GM12873 (cell line): ENCODE measurements at regions not wholly inside any gene's neighbourhood (a gene's known extent, or its start where the extent isn't known, plus 50 kb on each side); places are given as distances from the start of the nearest gene placed in this dataset.

Source experiments
- TF ChIP-seq, protein P1 (sequence below): IDR thresholded peaks from 2 replicates; pipeline ENCODE4 v1.5.1; 2012; ENCODE audit warnings: low read depth, mild to moderate bottlenecking, moderate library complexity, low read length, control low read depth; ENCODE audit not compliant: insufficient read depth; ENCODE audit errors: missing control alignments

DNA sequence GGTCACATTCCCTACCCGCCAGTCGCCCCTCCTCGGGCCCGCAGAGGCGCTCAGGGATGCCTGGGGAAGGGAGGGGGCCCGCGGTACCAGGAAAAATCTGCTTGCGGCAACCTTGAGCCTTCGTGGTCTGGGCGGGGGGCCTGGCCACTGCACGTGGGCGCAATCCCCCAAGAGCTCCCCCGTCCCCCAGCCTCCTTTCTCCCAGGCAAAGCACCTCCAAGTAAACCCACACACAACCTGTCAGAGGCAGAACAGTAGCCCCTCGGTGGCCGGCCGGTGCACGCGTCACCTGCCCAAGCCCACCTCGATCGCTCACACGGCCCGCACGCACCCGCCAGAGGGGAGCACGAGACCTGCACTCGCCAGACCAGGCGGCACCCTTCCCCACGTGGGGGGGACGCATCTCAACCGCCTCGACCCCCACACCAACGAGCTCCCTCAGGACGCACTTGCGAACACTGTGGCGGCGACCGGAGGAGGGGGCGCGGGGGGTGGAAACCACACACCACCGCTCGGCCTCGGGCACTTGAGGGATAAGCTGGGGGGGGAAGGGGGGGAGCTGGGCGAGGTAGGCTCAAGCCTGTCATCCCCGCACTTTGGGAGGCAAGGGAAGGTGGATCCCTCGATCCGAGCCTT is 1955.7 kb upstream of the DEFB115 start:
- TF ChIP-seq, protein P1, sequence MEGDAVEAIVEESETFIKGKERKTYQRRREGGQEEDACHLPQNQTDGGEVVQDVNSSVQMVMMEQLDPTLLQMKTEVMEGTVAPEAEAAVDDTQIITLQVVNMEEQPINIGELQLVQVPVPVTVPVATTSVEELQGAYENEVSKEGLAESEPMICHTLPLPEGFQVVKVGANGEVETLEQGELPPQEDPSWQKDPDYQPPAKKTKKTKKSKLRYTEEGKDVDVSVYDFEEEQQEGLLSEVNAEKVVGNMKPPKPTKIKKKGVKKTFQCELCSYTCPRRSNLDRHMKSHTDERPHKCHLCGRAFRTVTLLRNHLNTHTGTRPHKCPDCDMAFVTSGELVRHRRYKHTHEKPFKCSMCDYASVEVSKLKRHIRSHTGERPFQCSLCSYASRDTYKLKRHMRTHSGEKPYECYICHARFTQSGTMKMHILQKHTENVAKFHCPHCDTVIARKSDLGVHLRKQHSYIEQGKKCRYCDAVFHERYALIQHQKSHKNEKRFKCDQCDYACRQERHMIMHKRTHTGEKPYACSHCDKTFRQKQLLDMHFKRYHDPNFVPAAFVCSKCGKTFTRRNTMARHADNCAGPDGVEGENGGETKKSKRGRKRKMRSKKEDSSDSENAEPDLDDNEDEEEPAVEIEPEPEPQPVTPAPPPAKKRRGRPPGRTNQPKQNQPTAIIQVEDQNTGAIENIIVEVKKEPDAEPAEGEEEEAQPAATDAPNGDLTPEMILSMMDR: no peak

DNA sequence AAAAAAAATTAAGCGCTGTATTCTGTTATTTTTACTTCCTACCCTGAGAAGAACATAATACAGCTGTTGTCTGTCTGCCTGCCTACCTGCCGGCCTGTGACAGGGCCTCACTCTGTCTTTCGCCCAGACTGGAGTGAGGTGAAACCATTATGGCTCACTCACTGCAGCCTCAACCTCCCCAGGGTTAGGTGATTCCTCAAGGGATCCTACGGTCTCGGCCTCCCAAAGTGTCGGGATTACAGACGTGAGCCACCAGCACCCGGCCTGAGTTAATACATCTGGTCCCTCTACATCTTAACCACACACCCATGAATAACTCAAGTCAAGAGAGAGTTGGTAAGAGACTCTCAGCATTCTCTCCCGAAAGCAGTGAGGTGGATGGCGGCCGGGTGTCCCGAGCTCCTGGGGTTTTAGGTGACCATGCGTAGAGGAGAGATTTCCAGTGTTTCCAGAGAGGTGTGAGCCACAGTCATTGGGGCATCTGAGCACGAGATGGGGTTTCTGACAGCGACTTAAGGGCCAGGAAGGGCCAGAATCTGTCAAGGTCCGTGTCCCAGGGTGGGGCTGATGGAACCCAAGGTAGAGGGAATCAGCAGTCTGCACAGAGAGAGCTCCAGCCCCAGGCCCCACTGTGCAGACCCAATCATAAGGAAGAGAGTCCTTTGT is 1954.4 kb upstream of the DEFB115 start:
- TF ChIP-seq, protein P1: no peak

DNA sequence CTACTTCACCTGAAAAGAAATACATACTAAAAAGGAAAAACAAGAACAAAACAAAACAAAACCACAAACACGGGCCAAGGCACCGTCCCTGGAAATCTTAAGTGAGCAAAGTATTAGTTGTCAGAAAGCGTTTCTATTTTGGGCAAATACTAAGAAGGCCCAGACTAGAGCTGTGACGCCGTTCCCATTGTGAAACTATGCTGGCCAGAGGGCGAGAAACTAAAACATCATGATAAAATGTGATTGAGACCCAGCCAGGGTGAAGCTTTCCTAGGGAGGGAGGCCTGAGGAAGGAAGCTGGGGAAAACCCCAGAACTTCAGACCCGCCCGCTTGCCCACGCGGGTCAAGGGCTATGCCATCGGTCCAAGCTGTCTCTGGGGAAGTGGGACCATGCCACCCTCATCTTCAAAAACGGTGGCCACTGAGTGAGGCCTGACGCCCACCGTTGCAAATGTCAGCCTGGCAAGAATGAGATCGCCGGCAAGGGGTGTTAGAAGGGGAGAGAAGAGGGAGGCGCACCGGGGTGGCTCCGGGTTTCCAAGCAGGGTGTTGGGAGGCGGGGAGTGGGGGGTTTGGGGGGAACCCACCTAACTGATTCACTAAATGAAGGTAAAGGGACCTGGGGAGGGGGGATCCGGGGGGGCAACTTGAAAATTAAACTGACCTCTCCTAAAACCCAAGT is 1950.9 kb upstream of the DEFB115 start:
- TF ChIP-seq, protein P1: no peak

DNA sequence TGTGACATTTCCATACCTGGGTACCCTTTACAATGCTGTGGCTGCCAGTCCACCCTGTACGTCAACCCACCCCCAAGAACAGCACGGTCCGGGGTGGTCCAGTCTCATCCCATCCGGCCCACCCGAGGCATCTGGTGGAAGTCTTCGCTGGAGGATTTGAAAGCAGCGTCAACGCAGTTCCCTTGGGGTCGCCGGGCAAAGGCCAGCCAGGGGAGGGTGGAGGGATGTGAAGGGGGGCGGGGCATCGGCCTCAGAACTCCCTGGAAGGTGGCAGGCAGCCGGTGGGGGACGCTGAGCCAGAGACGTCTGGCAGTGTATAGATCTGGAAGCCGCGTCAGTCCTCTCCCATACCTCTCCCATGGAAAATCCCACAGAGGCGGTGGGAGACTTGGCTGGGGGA is 1944.0 kb upstream of the DEFB115 start:
- TF ChIP-seq, protein P1: no peak

DNA sequence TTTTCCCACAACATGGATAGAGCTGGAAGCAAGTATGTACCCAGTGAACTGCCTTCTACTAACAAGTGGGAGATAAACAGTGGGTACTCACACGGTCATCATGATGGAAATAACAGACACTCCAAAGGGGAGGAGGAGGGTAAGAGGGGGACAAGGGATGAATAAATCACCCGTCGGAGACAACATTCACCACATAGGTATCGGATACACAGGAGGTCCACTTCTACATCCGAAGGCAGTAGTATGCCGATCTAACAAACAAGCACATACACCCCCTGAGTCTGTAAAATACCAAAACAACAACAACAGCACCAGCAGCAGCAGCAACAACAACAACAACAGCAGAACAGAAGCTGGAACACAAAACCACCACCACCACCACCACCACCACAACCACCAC is 1943.2 kb upstream of the DEFB115 start:
- TF ChIP-seq, protein P1: no peak

DNA sequence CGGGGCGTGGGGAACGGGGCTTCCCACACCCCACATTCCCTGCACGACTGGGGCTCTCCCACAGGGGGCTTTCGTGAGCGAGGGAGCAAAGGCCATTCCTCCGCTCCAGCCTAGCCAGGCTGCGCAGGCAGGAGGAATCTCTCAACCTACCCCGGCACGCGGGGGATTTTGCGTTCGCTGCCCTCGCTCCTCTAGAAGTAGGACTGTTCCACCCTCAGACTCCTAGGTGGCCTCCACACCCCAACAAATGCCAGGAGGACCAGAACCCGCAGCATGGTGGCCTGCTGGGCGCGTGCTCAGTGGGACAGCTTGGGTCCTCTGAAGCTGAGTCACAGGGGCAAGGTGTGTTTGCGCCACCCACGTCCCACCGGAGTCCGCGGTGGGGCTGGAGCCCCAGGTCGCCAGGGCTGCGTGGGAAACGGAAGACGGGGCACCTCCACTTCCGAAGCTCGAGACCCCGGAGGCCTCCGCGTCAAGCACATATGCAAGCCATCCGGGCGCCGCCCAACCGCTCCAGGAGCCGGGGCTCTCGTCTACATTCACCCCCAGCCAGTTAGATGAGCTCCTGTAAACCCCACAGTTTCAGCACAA is 1938.5 kb upstream of the DEFB115 start:
- TF ChIP-seq, protein P1: no peak

DNA sequence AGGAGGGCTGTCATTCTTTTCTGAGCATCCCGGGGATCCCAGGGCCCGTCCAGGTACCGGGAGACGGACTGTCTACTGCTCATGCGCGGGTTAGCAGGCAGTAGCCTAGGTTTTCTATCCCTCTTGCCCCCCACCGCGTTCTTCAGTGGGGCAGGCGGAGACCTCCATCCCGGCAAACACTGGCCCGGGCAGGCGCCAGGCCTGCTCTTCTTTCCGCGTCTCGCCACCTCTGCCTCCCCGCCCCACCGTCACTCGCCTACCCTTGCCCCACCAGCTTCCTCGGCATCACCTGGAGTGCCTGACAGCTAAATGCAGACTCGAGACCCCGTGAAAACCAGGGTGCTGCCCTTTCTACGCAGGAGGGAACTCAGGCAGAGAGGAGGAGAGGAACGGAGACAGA is 1937.7 kb upstream of the DEFB115 start:
- TF ChIP-seq, protein P1: no peak
